HG03108 (cell line): ENCODE measurements at regions not wholly inside any gene's neighbourhood (a gene's known extent, or its start where the extent isn't known, plus 50 kb on each side); places are given as distances from the start of the nearest gene placed in this dataset.

ENCODE experiments used
- ATAC-seq: cut with Tn5 transposase; IDR thresholded peaks from one replicate; pipeline ENCODE4 v1.9.1; 2021; ENCODE audit warnings: moderate library complexity; ENCODE audit not compliant: unreplicated experiment

DNA sequence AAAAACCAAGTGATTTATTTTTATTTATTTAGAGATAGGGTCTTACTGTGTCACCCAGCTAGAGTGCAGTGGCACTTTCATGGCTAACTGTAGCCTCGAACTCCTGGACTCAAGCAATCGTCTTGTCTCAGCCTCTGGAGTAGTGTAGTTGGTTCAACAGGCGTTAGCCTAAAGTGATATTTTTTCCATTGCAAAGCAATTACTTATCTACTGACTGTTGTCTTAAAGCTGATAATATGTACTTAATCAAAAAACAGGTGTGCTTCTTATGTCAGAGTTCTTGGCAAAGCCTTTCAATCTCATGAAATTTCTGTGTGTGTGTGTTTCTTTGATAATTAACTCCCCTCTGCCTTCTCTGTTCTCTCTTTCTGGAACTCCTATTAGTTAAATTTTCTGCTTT is 62.4 kb upstream of the DUSP10 start:
- ATAC-seq = no peak

DNA sequence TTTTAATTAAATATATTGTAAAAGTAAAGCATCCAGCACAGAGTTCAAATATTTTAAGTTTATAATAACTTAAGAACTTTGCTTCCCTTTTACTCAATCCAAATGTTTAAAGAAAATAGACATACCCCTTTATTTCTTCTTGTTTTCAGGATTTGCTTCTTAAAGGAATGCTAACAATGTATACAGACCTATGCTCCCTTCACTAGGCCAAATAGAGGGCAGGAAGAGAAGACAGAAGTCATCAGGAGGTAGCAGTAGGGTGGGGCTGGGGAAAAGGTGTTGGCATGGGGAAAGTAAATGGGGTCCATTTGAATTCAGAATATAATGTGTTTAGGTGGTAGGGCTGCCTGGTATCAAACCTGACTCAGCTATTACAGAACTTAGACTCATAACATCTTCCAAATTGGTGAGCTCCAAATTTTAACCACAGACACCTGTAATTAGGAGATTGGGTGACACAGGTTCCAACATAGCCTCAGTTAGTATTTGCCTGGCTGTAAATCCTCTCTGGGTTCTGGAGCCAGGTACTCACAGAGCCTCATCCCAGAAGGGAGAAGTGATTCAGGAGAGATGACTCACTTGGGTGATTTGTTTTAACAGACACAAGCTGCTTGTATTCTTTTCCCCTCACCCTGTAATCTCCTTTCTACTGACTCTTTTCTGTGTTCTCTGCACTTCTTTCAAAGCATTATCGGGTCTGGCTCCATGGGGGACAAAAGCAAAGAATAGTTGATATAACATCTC is 60.1 kb upstream of the DUSP10 start:
- no peak for ATAC-seq

DNA sequence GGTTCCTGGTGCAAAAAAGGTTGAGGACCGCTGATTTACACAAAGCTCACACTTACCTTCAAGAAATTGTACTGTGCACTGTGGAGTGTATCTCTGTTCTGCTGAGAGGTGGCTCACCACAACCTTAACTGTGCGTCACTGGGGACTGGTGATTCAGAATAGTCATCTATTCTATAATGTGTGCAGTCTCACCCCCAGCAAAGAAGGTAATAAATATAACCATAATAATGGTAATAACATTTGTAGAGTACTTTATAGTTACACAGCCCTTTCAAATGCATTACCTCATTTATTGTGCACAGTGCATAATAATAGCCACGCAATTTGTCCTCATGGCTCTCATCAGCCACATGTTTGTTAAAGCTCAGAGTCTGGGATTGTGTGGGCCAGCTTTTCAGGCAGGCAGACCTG is 59.4 kb upstream of the DUSP10 start:
- peak; percentile 39 for ATAC-seq

DNA sequence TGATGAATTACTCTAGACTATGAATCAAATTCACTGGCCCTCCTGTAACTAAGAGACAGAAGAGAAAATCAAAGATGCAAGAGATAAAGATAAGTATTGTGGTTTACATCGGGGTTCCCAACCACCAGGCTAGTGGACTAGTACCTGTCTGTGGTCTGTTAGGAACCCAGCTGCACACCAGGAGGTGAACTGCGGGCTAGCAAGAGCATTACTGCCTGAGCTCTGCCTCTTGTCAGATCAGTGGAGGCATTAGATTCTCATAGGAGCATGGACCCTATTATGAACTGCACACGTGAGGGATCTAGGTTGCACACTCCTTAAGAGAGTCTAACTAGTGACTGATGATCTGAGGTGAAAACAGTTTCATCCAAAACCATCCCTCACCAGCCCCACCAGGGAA is 58.9 kb upstream of the DUSP10 start:
- peak; percentile 34 for ATAC-seq

DNA sequence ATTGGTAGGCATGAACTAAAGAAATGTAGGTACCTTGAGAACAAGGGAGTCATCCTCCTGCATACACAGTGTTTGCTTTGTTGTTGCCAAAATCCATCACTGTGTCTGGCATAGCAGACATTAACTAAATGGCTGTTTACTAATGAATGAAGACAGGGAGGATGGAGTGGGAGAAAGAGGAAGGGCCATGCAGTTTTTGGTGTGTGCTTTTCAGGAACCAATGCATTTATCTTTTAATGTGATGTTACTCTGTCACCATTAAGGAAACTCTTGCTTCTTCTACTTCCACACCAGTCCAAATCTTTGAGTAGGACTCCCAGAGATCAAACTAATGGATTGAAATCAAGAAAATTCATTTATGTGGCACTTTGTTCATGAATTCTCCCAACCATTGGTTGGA is 55.6 kb upstream of the DUSP10 start:
- ATAC-seq = no peak

DNA sequence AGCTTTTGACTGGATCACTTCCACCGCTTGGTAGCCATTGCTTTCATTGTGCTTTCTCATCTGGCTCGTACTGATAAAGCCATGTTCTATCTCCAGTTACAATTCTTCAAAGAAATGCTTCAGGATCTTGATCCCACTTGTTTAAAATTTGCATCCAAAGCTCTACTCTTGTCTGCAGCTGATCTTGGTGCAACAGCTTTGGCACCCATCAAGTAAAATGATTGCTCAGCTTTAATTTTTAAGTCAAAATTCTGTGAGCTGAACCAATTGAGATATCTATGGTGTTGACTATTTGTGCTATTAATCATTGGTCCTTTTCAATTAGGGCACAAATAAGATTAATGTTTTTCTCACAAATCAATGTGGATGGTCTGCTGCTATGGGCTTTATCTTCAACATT is 54.8 kb upstream of the DUSP10 start:
- no peak for ATAC-seq

DNA sequence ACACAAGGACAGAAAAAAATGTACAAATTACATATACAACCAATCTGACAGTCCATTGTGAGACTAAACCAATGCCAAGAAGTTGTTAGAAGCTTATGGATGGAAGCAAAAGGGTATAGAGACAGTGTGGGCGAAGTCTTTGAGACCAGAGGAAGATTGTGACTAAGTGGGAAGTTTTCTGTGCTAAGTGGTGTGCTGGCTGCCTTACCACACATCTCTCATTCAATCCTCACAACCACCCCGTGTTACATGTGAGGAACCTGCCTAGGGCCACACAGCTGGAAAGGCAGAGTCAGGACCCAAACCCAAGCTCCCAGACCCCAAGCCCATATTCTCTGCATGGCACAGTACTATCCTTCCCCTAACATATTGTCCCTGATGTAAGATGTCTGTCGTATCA is 53.5 kb upstream of the DUSP10 start:
- no peak for ATAC-seq

DNA sequence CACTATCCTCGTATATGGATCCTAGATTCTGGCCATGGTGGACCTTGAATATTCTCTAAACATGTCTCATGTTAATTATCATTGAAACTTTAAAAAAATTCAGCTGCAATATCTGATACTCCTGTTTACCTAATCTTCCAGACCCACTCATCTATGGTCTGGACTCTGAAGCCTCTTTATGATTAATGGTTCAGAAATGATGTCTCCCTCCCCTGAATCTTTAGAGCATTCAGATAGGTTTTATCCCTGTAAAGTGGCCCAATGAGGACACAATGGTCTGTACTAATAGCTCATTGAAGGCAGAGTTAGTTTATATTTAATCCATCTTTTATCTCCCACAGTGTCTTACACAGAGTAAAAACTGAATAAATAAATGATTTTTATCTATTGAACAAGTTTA is 53.0 kb upstream of the DUSP10 start:
- ATAC-seq = no peak

DNA sequence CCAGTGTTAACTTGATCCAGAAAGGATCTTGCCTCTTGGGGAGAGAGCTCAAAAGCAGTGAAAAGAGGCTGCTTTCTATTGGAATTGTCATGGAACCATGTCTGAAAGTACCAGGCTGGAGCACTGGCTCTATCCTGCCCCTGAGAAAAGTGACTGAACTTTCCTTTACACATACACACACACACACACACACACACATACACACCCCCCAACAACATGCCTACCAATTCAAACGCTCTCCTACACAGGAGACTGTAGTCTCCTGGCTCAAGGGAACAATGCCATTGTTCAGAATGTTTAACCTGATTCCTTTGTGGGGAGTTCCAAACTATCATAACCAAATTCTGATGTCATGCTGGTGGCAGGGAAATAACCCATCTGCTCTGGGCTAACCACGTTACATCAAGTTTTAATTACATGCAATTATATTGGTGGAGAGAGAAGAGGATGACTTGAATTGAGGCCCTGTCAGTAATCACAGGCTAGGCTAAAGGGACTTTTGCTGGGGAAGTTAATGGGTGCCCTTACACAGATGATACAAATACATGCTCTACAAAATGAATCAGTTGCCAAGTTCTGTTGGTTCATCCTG is 52.3 kb upstream of the DUSP10 start:
- ATAC-seq = peak; percentile 51

DNA sequence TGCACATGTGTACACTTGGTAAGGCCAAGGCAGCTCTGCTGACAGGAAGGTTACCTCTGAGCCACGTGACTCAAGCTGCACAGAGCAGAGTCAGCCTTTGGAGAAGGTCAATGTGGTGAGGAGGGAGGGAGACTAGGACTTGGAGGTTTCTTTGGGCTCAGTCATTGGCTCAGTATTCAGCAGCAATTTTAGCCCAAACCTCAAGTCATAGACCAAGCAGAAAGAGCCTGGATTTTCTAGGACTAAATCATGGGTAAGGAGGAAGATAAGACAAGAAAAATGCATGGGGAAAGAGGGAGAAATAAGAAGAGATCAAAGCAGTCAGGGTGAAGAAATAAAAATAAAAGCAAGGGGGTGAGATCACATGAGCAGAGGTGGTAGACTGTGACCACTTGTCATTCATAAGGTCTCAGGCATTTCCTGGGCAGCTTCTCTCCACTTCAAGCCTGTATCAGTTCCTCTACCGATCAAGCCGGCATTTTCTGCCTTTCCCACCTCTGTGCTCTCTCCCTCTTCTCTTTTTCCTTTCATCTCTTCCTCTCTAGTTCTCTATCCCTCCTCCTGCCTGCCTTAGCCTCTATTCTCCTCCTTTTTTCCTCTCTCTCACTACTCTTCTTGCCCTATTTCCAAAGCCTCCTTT is 51.7 kb upstream of the DUSP10 start:
- ATAC-seq = peak; percentile 73

DNA sequence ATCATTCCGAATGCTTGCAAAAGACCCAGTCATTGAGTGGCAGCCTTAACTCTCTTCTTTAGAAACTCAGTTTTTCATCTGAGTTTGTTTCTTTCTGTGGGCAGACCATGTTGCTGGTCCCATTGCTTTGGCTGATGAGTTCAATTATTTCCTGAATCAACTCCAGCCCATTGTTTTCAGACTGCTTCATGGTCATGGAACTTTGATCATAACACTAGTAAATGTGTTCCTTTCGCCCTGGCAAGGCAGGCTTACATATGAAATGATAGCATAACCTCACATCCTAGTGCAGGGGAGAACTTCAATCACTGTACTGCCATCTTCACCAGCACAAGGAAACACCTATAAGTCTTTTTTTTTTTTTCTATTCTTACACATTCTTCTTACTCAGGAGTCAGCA is 50.0 kb upstream of the DUSP10 start:
- ATAC-seq = no peak
